Gastroesophageal sphincter (tissue), 3 donors: ENCODE measurements at regions not wholly inside any gene's neighbourhood (a gene's known extent, or its start where the extent isn't known, plus 50 kb on each side); places are given as distances from the start of the nearest gene placed in this dataset.

Source experiments
- CTCF ChIP-seq, 4 experiments: fragments of 200-600 bp in 2 of 4; fragments of 450-650 bp in 2 of 4; sonication (generic) in 1 of 4; IDR thresholded peaks; one replicate each; pipeline ENCODE4 v1.5.1; 2017 to 2019; ENCODE audit warnings: antibody characterized with exemption in 4 of 4, mild to moderate bottlenecking in 2 of 4, moderate library complexity in 2 of 4
- POLR2AphosphoS5 ChIP-seq: sonication (generic); formaldehyde crosslinking; IDR thresholded peaks from one replicate; pipeline ENCODE4 v1.6.1; 2017; ENCODE audit warnings: antibody characterized with exemption

GRCh38 chr14:22358726-22359125 is 230.3 kb downstream of the DAD1 start:
- TF ChIP-seq CTCF (IDR thresholded peaks at IDR 0.05) (no peak), POLR2AphosphoS5 (no peak)
